ENCODE measurements at regions not wholly inside any gene's neighbourhood (a gene's known extent, or its start where the extent isn't known, plus 50 kb on each side); places are given as distances from the start of the nearest gene placed in this dataset.

GRCh38 chr11:87719326-87720073 is 455.7 kb downstream of the RAB38 start:
- Histone ChIP-seq H3K4me1 (ENCODE audit: insufficient read depth, low read length) (no peaks in the 10 kb centered on the region), H4K20me1 (ENCODE audit: insufficient read depth, low read length) (no peaks in the 10 kb centered on the region), H3K4me2 (ENCODE audit: low read length) (peak overlapping the region; percentile 28), H3K27me3 (ENCODE audit: insufficient read depth, low read length) (no peaks in the 10 kb centered on the region), H3K4me3 (ENCODE audit: insufficient read depth, low read depth, low read length) (no peak overlapping the region), H2AFZ (ENCODE audit: low read depth, low read length) (peak overlapping the region; percentile 37), H3K79me2 (ENCODE audit: insufficient read depth, low read length) (no peaks in the 10 kb centered on the region), H3K27ac (ENCODE audit: low read depth, low read length) (no peak overlapping the region), H3K9ac (ENCODE audit: low read length) (no peak overlapping the region), H3K36me3 (ENCODE audit: insufficient read depth, low read length) (no peaks in the 10 kb centered on the region), H3K9me3 (ENCODE audit: insufficient read depth, low read depth, low read length) (no peaks in the 10 kb centered on the region)
- Mint-ChIP-seq H3K27me3 (ENCODE audit: low read depth, unreplicated experiment) (peaks cover 4% of the 10 kb centered on the region), H3K36me3 (ENCODE audit: low read depth, unreplicated experiment) (no peaks in the 10 kb centered on the region), H3K9me3 (ENCODE audit: unreplicated experiment) (no peaks in the 10 kb centered on the region), H3K27ac (ENCODE audit: unreplicated experiment) (peak overlapping the region; percentile 36), H3K4me1 (ENCODE audit: low read depth, unreplicated experiment) (peaks cover 6% of the 10 kb centered on the region), H3K4me3 (ENCODE audit: unreplicated experiment) (no peak overlapping the region)
- TF ChIP-seq EZH2 (IDR thresholded peaks at IDR 0.05; ENCODE audit: insufficient read depth, low read length), result no peak
- no peak for TF ChIP-seq CTCF (IDR thresholded peaks at IDR 0.05; ENCODE audit: insufficient read depth, low read depth, low read length)
- DNase-seq (ENCODE audit: low read depth), result peak; percentile 21
- no peak for FAIRE-seq

- H3K27ac ChIP-seq (ENCODE audit: low read depth, low read length), result no peak overlapping the region
Measured at GRCh38 chr11:87712802-87713202, 462.4 kb downstream of the RAB38 start.

More at GRCh38 chr11:87712802-87713202, 462.4 kb downstream of the RAB38 start:
- no peak for FAIRE-seq
- Histone ChIP-seq H3K4me2 (ENCODE audit: low read length) (no peak overlapping the region), H3K27me3 (ENCODE audit: insufficient read depth, low read length) (no peaks in the 10 kb centered on the region), H4K20me1 (ENCODE audit: insufficient read depth, low read length) (no peaks in the 10 kb centered on the region), H3K4me1 (ENCODE audit: insufficient read depth, low read length) (no peaks in the 10 kb centered on the region), H3K9ac (ENCODE audit: low read length) (no peak overlapping the region), H3K79me2 (ENCODE audit: insufficient read depth, low read length) (no peaks in the 10 kb centered on the region), H3K9me3 (ENCODE audit: insufficient read depth, low read depth, low read length) (no peaks in the 10 kb centered on the region), H3K36me3 (ENCODE audit: insufficient read depth, low read length) (no peaks in the 10 kb centered on the region), H2AFZ (ENCODE audit: low read depth, low read length) (no peak overlapping the region), H3K4me3 (ENCODE audit: insufficient read depth, low read depth, low read length) (no peak overlapping the region)
- Mint-ChIP-seq H3K27me3 (ENCODE audit: low read depth, unreplicated experiment) (peaks cover 4% of the 10 kb centered on the region), H3K36me3 (ENCODE audit: low read depth, unreplicated experiment) (no peaks in the 10 kb centered on the region), H3K9me3 (ENCODE audit: unreplicated experiment) (no peaks in the 10 kb centered on the region), H3K4me3 (ENCODE audit: unreplicated experiment) (no peak overlapping the region), H3K27ac (ENCODE audit: unreplicated experiment) (no peak overlapping the region), H3K4me1 (ENCODE audit: low read depth, unreplicated experiment) (peaks cover 4% of the 10 kb centered on the region)
- no peak for DNase-seq (ENCODE audit: low read depth)
- TF ChIP-seq CTCF (IDR thresholded peaks at IDR 0.05; ENCODE audit: insufficient read depth, low read depth, low read length), result no peak
- TF ChIP-seq EZH2 (IDR thresholded peaks at IDR 0.05; ENCODE audit: insufficient read depth, low read length), result no peak
